DMS79 (cell line): ENCODE measurements at regions not wholly inside any gene's neighbourhood (a gene's known extent, or its start where the extent isn't known, plus 50 kb on each side); places are given as distances from the start of the nearest gene placed in this dataset.

Experiments used
- DNase-seq: peaks from one replicate; lab custom pipeline; 2025; lab: John Stamatoyannopoulos, UW

DNA sequence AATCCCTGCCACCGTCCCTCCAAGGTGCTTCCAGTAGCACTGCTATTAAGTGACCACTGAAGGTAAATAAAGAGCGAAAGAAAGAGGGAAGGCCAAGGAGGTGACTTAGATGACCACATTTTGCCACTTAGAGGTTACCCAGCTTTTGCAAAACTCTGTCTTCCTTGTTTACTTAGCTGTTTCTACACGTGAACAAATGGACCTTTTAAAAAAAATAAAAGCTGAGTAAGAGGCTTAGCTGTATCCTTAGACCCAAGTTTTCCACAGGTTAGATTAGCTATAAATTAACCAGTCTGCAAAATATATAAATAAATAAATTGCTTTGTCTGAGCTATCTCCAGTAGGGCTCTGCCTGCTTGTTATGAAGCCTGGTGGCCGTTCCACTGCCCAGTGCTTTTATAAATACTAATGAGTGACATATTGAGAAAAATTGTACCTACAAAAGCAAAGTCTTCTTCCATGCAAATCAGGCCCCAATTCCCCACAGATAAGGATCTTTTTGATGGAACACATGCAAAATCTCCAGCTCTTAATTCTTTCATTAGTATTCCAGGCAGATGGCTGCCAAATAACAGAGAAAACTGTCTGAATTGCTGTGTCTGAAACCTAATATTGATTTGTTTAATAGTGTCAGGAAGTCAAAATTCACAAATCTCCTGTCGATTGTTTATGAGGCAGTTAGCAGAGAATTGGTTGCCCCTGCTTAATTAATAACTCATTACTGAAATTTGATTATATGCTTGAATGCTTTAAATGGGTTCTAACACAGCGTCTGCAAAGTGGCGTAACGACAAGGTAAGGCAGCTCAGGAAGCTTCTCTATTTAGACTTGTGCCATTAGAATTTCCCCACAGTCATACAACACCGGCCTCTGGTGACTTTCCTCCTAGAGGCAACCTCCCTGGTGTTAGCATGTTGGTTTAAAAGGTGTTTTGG is 176.7 kb downstream of the EMX2 start:
- DNase-seq, result no peak

DNA sequence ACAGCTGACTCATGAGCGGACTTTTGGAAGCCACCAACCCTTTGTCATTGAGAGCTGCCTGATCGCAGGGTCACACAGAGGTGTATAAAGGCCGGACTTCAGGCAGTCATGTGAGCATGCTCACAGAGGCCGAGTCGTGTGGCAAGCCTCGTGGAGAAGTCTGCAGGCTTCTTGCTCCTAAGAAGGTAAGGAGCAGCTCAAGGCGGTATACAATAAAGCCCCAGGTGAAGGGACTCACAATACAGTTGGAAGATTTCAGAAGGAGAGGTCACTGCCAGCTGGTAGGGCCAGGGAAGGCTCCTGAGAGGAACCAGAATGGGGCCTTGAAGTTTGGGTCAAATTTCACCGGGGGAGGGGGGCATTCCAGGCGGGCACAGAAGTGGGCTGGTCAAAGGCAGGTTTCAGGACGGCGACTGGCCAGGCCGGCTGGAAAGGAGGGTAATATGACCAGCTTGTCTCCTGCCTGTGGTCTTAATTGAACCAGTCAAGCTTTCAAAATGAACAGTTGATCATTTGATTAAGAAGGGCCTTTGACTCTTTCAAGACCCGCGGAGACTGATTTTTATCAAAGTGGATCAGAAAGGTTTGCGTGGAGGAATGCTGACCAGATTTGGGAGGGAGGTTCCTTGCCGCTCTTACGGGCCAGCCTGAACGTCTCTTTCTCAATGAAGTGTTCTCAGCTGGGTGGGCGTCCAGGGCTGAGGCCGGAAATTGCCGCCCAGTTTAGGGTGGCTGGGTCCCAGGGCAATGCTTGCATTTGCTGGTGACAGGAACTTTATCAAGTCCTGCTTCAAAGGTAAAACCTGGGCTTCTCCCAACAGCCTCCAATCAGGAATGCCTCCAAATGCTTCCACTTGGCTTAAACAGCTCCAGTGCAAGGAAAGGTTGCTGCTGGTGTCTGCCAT is 178.6 kb downstream of the EMX2 start:
- DNase-seq, result no peak

DNA sequence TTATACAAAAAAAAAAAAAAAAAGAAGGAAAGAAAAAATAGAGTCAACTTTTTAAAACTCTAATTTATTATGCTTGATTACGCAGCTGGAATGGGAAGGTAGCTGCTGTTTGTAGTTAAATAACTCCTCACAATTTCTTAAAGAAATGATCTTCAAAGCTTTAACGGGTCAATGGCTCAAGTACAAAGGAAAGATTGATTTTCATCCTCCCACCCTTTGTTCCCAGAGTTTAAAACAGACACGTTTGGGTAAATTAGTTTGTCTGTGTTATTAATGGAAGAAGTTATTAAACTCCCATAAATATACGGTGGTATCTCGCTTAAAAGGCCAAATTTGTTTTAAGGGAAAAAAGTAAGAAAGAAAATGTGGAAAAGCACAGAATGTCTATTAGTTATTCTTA is 179.3 kb downstream of the EMX2 start:
- DNase-seq, result no peak

DNA sequence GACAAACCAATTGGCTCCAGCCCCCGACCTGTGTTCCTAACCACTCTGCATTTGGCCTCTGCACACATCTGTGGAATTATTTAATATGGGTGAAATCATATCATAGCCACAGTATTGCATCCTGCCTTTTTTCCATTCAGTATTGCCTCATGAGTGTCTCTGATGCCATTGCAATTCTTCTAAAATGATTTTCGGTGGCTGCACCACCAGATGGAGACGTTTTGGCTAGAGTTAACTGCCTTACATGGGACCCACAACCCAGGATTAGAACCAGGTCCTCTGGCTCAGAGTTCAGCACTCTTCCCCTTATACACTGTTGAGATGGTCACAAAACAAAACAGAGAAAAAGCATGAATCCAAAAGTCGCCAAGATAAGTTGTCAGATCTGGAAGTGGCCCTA is 180.8 kb downstream of the EMX2 start:
- no peak for DNase-seq

DNA sequence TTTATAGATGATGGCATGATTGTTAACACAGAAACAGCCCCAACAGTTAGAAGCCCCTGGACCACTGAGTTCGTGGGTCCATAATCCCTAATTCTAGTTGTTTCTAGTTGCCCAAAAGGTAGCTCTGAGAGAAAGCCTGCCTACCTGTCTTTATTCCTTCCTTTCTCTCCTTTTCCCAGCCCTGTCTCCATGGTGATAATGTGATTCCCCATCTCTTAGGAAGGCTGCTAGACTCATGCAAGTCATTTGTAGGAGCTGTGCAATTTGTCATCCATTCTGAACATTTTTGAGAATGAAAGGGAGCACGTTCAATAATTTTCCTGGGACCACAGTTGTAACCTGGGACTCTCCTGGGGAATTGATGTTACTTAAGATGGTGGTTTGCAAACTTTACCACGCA is 183.4 kb downstream of the EMX2 start:
- no peak for DNase-seq

DNA sequence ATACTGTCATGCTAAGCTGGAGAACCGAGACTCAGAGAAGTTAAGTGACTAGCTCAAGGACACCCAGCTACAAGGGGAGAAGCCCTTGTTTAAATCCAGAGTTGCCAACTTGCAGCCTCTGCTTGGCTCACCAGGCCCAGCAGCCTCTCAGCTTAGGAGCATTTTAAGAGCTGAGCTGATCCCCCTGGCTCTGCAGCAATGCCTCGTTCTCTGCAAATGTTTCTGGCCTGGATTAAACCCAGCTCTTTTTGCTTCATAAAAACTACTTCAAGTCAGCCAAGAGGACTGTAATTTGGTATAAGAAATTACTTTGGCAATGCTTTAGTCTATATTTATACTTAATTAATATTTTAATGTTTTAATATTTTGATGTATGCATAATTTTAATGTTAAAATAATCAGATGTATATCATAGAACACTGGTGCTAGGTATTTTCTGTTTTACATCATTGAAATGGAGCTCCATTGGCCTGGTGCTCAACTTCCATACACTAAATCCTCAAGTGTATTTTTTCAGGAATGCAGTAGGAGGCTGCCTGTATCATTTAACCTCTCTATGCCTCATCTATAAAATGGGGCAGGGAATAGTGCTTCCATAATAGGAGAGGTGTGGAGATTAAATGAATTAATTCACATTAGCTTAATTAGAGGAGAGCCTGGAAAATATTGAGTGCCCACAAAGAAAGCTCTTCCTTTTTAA is 184.2 kb downstream of the EMX2 start:
- DNase-seq, result no peak

DNA sequence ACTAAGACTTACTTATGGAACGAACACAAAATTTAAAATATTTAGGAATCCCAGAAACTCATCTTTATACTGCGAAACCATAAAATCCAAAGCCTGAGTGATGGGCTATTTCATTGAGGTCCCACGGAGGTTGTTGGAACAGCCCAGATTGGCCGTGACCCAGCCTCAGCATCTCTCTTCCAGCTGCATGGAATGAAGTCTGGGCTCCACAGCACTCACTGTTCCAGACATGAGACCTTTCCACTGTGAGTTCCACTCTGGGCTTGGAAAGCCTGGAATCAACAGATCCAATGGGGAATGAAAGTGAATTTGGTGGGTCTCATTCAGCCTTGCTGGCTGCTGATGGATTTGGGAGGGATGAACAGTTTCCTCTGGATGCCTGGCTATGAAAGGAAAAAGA is 184.9 kb downstream of the EMX2 start:
- DNase-seq, result no peak

DNA sequence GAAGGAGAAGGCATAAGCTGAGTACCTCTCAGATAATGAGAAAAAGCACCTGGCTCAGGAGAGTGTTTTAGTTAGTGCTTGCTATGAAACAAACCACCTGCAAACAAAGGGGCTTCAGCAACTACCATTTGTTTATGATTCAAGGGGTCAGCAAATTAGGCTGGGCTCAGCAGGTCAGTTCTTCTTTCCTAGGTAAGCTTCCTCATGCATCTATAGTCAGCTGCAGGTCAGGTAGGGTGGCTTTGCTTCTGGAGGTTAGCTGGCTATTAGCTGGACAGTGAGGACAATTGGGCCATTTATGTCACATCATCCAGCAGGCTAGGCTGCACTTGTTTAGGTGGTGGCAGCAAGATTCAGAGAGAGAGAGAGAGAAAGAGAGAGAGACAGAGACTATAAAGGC is 185.5 kb downstream of the EMX2 start:
- DNase-seq, result no peak

DNA sequence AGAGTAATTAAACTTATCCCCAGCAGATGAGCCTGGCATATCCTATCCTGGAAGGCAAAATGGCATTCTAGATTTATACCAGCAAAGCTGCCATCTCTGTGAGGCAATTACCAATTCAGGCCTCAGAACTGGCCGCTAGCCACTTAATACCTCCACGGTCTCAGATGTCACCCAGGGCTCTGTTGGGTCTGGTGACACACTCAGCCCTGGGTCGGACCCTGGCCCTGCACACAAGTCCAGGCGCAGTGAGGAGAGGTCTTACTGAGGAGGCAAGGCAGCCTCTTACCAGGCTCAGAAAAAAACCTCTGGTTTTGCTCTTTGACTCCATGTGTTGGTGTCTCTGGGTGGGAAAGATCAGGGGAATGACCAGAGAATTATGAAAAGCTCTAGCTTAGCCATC is 186.6 kb downstream of the EMX2 start:
- DNase-seq, result no peak

DNA sequence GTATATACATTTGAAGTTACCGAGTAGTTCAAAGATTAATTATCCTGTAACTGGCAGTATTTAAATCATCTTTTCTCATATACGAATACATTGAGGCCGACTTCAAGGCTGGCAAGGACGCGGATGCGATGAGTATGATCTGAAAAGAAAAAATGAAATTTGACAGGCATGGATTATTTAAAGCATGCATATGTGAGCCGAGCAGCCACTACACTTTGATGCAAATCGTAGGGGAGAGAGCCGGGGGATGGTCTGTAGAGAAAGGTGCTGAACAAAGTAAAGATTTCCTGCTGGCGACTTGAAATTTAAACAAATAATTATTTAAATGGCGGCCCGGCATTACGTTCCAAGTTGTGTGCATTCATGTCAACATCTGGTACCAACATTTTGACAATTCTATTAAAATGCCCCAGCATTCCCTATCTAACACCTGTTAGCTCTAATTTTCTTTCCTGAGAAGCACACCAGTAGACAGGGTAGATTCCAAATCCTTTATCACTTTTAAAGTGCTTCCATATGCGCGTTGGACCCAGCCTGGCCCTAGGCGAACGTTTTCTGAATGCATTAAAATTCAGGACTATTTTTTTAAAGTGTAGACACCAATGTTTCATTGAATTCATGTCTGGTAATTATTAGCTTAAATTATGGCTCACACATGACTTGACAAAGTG is 188.7 kb downstream of the EMX2 start:
- no peak for DNase-seq

DNA sequence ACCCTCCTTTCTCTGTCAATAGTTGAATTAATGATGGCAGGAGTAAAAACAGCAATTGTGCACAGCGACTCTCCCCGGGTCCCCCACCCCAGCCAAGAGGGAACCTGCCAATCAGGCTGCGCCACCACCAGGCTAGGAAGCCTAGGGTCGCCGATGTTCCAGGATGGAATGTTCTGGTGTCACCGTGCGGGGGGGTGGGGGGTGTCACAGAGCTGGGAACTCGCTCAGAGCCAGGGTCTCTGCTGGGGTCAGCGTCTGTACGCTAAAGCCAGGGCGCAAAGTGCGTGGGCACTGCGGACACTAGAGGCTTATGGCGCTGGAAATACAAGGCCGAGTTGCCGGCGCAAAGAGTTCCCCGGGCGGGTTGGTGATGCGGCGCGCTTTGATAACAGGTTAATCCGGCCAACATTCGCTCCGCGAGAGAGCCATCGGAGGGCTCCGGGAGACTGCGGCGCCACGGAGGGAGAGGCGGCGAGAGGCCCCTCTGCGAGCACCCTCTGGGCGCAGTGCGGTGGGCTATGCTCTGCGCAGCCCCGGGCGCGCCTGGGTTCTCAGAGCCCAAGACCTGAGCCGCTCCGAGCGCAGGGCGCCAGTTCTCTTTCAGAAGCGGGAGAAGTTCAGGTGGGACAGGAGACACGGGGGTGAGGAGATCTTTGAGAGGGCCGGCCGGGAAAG is 192.3 kb downstream of the EMX2 start:
- no peak for DNase-seq

DNA sequence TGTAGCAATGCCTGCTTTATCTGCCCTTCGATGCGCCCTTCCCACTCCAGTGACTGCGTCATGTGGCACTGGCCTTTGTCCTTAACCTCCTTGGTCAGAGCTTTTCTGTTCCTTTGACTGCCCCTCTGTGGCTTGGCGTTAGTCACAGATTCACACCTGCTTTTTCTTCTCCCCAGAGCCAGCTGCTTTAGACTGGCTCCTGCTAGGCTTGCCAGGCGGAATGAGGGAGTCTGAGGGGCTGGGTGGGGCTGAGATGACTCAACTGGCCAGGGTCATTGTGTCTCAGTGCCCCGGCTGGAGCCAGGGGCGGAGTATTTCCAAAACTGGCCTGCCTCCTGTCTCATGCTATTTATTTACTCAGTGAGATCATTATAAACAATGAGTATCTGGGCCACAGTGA is 194.1 kb downstream of the EMX2 start:
- DNase-seq, result no peak

DNA sequence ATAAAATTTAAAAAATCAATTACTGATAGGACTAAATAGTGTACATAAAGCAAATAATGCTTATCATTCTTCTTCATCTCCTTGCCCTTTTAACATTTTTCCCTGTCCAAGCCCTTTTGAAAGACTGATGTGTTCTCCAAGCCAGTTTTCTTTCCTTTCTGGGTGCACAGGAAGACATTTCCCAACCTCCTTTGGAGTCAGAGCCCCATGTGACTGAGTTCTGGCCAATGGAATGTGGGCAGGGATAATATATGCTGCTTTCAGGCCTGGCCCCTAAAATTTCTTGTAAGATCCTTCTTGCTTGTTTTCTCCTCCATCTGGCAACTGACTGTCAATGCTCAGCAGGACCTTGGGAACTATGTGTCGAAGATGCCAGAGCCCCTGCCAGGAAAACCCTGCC is 197.5 kb downstream of the EMX2 start:
- no peak for DNase-seq

DNA sequence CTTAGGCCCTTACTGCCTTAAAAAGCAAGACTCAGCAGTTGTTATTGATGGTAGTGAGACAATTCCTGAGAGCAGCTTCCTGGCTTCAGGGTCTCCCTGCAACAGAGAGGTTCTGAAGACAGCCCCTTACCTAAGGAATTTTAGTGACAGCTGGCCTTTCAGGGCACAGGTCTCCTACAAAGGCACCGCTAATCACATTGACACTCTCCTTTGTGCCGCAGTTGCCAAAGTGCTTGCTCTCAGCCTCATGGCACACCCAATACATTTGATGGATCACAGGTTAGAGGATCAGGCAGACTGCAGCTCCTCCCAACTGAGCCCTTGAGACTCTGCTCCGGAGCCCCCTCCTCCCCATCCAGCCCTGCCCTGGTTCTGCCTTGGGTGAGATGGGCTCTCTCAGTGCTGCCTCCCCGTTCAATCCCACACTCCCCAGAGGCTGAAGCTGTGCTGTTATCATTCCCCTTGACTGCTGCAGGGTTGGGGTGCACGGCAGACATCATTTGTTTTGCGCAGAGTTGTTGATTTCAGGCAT is 198.2 kb downstream of the EMX2 start:
- no peak for DNase-seq

DNA sequence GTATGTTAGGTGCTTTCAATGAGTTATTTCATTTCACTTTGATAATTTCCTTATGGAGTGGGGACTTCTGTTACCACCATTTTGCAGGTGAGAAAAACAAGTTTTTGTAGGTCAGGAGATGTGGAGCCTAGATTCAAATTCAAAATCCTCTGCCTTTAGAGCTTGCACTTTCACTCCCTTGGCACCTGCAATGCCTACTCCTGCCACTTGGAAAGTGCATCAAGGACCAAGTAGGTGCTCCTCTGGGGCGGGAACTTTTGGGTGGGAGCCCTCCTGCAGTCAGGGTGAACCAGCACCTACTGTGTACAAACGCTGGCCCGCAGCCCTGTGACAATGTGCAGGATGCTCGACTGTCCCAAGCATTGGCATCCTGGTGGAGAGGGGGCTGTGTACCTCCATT is 199.0 kb downstream of the EMX2 start:
- no peak for DNase-seq

DNA sequence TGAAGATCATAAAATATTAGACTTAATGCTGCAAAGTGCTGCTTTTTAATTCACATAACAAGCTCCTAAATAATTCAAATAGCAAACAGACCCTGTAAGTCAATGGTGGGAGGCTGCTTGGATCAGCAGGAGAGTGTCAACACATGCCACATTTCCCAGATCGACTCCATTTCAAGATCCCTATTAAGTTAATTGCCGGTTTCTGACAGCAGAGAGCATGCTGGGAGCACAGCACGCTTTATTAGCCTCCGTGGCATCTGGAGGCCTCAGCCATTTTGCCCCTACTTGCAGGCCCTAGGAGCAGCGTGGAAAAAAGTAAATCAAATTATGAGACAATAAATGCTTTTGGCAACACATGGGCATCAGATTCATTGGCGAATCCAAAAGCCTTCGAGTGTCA is 201.0 kb downstream of the EMX2 start:
- DNase-seq, result no peak

DNA sequence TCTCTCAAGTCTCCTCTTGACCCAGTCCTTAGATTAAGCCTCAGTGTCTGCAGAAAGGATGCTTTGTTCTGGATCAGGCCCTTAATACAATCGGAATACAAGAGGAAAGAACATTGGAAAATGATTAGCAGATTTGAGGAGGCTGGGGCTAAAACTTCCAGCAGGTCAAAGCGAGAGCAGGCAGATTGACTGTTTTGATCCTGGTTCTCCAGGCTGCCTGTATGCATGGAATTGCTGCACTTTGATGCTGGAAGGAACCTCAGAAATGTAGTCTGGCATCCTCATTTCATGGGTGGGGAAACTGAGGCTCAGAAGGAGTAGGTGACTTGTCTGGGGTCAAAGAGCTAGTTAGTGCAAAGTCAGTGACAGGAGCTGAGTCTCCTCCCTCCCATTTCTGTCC is 202.8 kb downstream of the EMX2 start:
- no peak for DNase-seq

DNA sequence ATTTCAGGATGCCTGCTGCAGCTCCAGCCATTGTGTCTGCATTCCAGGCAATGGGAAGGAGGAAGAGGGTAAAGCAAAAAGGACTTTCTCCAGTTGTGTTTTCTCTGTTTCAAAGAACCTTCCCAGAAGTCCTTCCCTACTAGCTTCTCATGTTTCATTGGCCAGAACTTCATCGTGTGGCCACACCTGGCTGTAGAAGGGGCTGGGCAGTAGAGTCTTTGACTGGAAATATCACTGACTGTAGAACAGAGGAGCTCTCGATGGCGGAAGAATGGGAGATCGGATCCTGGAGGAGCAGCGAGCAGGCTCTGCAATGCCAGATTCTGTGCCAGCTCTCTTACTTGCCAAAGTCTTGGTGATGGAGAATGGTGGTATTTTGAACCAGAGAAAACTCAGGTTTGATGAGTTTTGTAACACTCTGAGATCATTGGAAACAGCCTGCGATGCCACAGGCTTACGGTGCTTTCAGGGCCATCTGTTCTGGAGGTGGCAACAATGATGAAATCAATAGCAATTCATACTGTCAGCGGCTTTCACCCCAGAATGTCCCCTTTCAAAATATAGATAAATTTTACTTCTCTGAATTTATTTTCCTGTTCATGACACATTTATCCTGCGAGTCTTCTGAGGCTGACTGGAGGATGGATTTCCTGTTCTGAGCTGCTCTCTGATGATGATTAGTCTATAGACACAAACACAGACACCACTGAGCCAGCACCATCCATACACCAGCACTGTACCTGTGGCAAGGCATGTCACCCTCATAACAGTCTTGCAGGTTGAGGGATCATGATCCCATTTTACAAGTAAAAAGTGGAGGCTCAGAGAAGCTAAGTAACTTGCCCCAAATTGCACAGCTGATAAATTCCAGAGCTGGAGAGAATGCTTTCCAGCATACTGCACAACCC is 204.2 kb downstream of the EMX2 start:
- no peak for DNase-seq

DNA sequence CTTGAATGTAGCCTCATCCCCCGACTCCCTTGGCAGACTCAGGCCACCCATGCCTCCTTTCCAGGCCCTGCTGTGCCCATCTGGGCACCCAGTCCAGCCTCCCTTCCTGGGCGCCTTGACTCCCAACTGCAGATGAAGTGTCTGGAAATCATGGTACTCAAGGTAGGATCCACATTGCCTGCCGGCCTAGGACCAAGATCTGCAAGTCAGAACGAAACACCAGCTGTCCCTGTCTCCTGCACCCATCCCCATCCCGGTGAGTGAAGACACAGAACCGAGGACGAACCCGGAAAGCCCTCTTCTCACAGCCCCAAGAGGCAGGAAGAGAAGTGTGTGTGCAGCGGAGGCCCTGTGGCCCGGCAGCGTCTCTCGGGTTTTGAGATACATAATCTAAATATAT is 205.1 kb downstream of the EMX2 start:
- no peak for DNase-seq

DNA sequence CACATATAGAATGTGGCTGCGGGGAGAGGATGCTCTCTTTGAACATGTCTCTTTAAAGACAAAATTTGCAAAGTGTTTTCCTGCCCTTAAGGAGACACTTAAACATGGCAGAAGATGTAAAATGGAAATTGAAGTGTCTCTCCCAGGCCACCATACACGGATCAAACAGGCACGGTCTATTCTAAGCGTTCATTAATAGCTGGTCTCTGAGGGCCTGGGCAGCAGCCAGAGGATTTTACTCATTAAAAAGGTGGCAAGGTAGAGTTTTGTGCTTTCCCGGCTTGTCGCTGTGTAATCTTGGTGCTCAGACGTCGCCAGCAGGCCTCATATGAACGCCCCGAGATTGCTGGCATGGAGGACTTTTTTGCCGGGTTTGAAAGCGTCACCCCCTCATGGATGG is 205.5 kb downstream of the EMX2 start:
- DNase-seq, result no peak
